Inferior parietal cortex (tissue), 1 donor: ENCODE measurements at regions not wholly inside any gene's neighbourhood (a gene's known extent, or its start where the extent isn't known, plus 50 kb on each side); places are given as distances from the start of the nearest gene placed in this dataset.
"Not testable (repeated sequence)": the region's sequence is repeated elsewhere in the genome, so short reads cannot be mapped to it uniquely, and the experiment has no call there.

Experiments used
- DNase-seq: peaks from one replicate; pipeline ENCODE4 v3.0.0-alpha.2; 2016; ENCODE audit errors: extremely low spot score

DNA sequence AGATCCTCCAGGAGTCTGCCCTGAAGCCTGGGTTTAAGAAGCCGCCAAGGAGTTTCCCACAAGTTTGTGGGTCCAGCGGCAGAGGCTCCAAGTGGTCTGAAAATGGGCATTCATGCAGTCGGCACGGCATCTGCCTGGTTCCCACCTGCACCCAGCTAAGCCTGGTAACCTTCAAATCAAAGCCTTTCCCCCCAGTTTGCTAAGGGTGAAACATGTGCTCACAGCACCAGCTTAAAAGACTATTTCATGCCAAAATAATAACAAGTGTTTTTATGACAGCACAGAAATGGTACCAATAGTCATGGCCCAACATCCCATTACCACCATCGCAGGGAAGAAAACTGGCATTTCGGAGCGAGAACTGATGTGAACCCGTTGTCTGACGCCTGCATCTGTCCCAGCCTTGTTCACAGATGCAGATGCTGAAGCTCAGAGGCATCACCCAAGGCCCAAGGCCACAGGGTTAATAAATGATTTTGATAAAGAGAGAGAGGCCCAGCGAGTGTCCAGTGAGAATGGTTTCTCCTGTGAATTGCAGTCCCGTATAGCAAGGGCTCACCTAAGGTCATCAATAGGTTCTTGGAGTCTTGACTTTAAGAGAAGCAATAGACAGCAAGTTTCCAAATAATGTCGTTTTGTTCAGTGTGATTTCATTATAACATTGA is 188.0 kb upstream of the TPM1 start:
- DNase-seq: no peak

- DNase-seq: no peak
These were observed 187.5 kb upstream of the TPM1 start for GRCh38 chr15:62855085-62855476.

- DNase-seq: no peak
These were observed 185.9 kb upstream of the TPM1 start for GRCh38 chr15:62856466-62857246.

DNA sequence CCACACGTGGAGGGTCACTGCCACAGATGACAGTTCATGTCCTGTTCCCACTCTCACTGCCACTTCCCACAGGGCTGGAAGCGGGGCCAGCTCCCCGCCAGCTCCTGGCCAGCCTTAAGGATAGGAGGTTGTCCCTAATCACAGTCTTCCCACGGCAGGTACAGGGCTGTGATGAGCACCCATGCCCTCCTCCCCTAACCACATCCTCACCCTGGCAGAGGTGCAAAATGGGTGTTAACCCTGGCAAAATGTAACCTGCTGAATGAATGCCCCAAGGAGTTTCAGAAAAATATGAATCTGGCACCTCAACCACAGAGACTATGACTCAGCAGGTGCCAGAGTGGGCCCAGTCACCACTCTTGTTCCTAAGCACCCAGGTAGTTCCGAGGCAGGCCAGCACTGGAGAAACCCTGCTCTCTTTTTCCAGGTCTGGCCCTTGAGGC is 185.1 kb upstream of the TPM1 start:
- DNase-seq: no peak

GRCh38 chr15:62858343-62858742 is 184.2 kb upstream of the TPM1 start:
- no peak for DNase-seq

GRCh38 chr15:62862717-62863116 is 179.8 kb upstream of the TPM1 start:
- DNase-seq: no peak

DNA sequence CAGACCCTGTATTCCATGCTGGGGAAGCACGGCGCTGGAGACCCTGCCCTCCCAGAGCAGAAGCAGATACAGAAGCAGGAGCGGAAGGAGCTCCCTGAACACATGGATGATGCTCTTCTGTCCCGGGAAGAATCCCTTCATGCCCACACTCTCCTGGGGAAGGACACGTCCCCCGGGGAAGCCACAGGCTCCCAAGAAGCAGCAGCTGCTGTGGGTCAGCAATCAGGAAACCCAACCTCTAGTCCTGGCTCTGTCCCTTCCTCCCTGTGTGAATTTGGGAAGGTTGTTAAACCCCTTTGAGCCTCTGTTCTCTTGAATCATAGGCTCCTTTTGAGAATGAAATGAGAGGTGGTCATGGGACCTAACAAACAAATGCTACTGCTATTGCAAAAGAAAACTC is 176.2 kb upstream of the TPM1 start:
- DNase-seq: no peak

DNA sequence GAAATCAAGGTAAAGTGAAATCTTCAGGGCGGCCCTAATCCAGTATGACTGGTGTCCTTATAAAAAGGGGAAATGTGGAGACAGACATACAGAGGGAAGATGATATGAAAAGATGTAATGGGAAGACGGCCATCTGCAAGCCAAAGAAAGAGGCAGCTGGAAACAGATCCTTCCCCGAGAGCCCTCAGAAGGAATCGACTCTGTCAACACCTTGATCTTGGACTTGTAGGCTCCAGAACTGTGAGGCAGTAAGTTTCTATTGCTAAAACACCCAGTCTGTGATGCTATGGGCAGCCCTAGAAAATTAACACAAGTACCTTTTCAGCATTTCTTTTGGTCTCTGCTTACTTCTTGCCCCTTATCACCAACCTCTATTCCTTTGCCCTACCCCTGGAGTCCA is 174.7 kb upstream of the TPM1 start:
- no peak for DNase-seq

DNA sequence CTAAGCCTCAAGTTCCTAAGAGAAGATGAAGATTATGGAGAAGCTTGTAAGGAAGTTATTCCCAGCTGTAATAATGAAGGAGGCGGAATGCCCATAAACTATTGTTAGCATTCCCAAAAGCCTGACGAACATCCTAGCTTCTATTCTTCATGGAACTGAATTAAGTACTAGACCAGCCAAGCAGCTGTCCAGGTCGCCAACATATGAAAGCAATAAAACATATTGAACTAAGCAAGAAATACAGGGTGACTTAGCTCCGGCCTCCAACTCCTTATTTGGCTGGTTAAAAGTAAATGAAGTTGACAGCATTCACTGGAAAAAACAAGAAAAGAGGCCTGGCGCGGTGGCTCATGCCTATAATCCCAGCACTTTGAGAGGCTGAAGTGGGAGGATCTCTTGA is 174.0 kb upstream of the TPM1 start:
- DNase-seq: no peak

- no peak for DNase-seq
These were observed 173.4 kb upstream of the TPM1 start for GRCh38 chr15:62869116-62869515.

- no peak for DNase-seq
These were observed 172.3 kb upstream of the TPM1 start for GRCh38 chr15:62870216-62870615.

- DNase-seq: not testable (repeated sequence)
These were observed 171.8 kb upstream of the TPM1 start for GRCh38 chr15:62870701-62871100.

DNA sequence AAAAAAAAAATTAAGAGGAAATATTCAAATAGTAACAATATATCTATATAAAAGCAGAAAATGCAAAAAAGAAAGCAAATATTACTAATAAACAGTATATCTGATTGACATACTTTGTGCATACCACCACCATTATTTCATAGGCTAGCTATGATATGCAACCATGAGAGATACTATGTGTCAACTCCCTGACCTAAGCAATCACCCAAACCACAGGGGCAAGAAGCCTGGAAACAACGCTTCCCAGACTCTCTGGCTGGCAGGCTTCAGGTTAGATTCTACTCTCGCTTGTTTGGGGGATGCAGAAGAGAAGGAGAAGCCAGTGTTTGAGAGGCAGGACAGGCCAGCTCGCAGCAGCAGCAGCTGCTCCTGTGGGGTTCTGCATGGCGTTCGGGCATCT is 169.3 kb upstream of the TPM1 start:
- DNase-seq: no peak

GRCh38 chr15:62874064-62874463 is 168.5 kb upstream of the TPM1 start:
- DNase-seq: no peak

DNA sequence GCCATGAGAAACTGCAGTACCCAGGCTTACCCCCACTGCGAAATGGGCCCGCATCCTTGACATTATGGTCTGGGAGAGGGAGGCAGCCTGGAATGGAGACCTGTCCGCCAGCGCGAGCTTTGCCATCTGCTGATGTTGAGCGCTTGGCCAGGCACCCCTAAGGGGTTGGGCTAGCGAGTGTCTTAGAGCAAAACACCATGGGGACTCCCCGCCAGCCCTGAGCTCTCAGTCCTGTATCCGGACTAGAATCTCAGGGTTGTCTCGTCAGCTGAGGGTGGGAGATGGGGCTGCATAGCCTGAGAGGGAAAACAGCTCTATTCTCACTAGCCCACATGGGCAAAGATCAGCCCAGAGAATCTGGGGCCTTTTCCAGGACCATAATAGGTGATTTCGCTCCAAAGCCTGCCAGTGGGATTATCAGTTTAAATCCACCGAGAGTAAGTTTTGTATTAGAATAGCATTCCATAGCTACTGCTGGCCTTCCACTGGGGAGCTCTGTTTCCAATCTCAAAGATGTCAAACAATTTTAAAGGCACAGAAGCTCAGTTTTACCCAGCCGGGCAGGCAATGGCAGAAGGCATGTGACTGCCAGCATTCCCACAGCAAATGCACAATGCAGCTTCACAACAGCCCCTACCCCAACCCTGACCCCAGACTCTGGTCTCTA is 167.5 kb upstream of the TPM1 start:
- DNase-seq: no peak

DNA sequence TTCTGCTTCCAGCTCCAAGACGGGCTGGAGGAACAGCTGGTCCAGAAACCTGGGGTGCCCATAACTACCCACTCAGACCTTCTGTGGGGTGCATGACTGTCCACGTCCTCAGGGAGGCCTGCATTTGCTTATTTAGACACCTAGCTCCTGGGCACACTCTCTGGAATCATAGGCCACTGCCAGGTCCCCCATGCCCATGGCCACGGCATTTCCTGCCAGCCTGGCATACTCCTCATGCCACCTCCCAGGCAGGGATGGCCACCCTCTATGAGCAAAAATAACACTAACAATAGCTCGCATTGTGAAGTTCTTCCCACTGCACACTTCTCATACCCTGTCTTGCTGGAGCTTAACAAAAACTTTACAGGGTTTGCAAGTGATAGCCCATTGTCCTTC is 166.9 kb upstream of the TPM1 start:
- no peak for DNase-seq

DNA sequence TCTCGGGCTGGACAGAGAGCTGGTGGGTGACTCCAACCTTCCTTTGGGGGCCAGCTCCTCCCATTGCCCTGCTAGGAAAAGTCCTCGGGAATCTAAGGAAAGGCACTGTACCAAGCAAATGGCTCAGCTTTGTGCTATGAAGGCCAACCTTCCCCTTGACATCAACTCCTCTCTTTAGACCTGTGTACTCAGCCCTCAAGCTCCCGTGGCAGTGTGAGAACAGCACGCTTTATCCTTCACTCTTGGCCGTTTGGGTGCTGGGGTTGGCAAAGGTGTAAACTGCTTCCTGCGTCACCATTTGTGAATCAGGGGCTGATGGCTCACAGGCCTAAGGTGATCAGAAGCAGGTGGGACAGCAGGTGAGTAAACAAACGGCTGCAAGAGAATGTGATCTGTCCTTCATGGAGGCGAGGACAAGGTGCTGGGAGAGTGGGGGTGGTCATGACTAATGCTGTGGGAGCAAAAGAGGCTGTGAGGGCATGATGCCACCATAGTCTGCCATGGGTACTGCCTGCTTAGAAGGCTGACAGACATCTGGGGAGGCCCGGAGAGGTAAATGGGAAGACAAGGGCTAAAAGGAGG is 165.2 kb upstream of the TPM1 start:
- no peak for DNase-seq

DNA sequence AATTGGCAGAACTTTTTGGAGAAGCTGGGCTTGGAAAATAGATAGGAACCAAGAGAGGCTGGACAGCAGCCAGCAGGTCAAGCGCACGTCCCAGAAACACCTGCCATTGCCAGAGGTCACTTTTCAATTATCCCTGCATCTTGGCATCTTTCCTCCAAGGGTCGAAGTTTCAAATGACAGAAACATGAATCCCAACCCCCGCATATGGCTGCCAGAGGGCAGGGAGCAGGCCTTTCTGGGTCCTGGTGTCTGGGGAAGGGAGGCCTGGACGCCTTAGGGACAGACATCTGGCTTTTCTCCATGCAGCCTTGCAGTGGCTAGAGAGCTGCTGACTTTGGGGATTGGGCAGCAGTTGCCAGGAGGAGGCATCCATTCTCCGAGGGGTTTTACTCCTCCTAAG is 164.5 kb upstream of the TPM1 start:
- no peak for DNase-seq

DNA sequence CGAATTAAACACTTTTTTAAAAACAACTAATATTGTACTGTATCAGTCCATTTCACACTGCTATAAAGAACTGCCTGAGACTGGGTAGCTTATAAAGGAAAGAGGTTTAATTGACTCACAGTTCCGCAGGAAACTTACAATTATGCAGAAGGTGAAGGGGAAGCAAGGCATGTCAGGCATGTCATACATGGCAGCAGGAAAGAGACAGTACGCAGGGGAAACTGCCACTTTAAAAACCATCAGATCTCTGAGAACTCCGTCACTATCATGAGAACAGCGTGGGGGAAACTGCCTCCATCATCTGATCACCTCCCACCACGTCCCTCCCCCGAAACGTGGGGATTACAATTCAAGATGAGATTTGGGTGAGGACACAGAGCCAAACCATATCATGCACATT is 162.8 kb upstream of the TPM1 start:
- DNase-seq: no peak

DNA sequence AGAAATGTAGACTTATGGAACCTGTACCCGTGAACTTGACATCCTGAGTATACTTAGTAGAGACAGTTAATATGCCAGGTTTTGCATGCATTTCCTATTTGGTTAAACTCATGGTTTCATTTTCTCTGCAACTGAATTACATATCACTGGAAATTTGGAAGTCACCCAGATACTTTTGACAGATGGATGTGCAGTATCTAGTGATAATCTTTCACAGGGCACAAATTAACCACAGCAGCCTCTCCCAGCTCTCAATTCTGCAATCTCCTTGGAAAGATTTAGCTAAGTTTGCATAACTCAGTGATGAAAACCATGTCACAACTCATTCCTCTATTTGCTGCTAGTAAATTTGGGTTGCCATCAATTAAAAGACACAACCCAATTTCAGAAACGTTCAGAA is 162.3 kb upstream of the TPM1 start:
- no peak for DNase-seq

DNA sequence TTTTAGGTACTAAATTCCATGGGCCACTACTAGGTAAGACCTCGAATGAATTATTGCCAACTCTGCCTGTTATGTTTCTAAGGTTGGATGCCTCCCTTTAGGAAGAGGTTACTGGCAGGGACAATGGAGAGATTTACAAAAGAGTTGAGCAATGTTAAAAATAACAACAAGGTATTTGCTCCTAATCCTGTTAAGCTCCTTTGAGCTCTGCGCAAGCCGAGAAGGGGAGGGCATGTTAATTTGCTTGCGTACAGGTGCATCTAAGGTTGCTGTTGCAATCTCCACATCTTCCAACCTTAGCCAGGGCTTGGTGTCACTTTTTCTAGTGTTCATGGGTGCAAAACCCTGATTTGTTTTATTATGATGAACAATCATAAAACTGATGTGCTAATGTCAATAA is 161.5 kb upstream of the TPM1 start:
- DNase-seq: no peak

GRCh38 chr15:62883938-62884479 is 158.5 kb upstream of the TPM1 start:
- no peak for DNase-seq
